ENCODE measurements at regions not wholly inside any gene's neighbourhood (a gene's known extent, or its start where the extent isn't known, plus 50 kb on each side); places are given as distances from the start of the nearest gene placed in this dataset.
"Not testable (repeated sequence)": the region's sequence is repeated elsewhere in the genome, so short reads cannot be mapped to it uniquely, and the experiment has no call there.

GRCh38 chr7:102721-103120 is 89.7 kb upstream of the FAM20C start:
- no peak for DNase-seq

DNA sequence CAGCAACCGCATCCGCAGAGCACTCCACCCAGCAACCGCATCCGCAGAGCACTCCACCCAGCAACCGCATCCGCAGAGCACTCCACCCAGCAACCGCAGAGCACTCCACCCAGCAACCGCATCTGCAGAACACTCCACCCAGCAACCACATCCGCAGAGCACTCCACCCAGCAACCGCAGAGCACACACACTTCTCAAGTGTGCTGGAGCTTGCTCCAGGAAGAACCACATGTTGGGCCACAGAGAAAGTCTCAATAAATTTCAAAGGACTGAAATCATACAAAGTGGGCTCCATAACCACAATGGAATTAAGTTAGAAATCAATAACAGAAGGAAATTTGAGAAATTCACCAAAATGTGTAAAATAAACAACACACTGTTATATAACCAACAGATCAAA is 88.4 kb upstream of the FAM20C start:
- not testable (repeated sequence) for DNase-seq

- no peak for DNase-seq
Observed at GRCh38 chr7:105002-105401, 87.4 kb upstream of the FAM20C start.

- no peak for DNase-seq
Observed at GRCh38 chr7:106356-106755, 86.0 kb upstream of the FAM20C start.

- DNase-seq, result no peak
Observed at GRCh38 chr7:107233-107632, 85.1 kb upstream of the FAM20C start.

DNA sequence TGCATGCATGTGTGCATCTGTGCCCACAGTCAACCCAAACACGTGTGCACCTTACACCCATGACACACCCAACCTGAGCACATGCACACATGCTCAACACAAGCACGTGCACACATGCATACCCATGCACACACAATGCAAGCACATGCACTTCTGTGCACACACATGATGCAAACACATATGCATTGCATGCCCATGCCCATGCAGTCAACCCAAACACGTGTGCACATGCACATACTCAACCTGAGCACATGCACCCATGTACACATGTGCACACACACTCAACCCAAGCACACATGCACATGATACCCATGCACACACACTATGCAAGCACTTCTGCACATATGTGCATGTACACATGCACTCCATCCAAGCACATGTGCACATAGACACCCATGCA is 84.5 kb upstream of the FAM20C start:
- no peak for DNase-seq

- no peak for DNase-seq
Observed at GRCh38 chr7:109094-109493, 83.3 kb upstream of the FAM20C start.

DNA sequence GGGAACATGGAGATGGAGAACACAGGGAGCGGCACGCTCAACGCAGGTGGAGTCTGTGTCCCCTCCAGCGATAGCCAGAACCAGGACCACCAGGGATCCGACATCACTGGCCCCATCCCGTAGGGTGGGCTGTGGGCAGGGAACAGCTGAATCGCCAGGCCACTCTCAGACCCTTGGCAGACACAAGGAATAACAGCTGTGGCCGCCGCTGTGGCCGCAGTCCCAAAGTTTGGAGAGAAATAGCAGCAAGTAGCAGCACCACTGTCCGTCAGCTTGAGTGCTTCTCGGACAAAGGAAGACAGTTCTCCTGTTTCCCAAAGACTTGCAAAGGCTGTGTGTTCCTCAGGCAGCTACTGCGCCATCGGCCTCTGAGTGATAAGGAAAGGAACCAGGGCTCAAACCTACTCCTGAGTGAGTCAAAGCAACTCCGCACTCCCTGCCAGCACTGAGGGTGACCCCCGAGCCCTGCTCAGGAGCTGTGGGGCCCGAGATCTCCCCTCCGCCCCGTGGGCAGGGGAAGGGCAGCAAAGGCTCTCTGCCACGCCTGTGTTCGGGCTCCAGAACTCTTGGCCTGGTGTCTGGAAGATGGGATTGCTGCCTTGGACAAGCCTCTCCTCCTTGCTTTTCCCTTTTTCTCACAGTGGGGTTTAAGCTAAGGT is 82.3 kb upstream of the FAM20C start:
- no peak for DNase-seq

DNA sequence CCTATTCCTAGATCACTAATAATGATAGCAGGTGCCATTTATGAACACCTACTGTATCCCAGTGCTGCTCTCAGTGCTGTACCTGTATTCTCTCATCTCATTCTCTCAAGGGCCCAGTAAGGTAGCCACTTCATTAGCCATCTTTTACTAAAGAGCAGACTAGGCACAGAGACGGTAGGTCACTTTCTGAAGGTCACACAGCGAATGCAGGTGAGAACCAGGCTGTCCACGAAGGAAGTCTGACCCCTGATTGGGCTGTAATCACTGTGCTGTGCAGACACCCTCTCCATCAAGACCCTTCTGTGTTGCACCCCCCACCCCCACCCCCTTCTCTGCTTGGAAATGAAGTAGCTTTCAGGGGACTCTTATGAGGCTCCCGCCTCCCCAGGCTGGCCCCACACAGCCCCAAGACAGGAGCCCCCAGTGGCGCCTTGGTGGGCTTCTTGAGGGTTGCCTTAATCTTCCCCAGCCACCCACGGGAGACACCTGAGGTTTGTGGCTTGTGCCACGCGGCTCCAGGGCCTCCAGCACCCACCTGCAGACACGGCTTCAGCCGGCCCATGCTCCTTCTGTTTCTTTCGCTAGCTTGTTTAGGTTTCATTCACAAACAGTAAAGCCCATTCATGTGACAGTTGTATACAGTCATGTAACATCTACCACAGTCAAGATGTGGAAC is 81.7 kb upstream of the FAM20C start:
- DNase-seq, result no peak

DNA sequence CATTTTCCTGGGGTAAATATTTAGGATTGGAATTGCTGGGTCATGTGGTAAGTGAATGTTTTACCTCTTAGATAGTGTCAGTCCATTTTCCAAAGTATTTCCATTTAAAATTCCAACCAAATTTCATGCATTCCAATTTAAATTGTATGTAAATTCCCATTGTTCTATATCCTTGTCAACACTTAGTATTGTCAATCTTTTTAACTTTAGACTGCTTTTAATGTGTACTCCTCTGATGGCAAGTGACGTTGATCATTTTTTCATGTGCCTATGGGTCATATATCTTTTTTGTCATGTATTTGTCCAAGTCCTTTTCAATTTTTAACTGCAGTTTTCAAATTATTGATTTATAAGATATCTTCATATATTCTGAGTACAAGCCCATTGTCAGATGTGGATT is 80.8 kb upstream of the FAM20C start:
- DNase-seq, result no peak

DNA sequence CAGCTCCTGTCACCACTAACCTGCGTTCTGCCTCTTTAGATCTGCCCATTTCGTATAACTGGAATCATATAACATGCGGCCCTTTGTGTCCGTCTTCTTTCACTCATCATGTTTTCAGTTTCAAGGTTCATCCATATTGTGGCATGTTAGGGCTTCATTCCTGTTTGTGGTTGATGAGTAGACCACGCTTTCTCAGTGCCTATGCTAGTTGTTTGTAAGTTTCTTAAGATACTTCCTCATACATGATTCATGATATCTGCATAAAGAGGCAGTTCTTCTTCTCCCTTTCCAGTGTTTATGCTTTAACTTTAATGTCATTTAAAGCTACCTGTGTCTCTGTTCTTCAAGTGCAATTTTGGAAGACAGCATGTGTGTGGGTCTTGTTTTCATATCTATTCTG is 79.5 kb upstream of the FAM20C start:
- no peak for DNase-seq

GRCh38 chr7:115274-115911 is 77.0 kb upstream of the FAM20C start:
- no peak for DNase-seq

- DNase-seq, result no peak
Observed at GRCh38 chr7:116188-116981, 76.0 kb upstream of the FAM20C start.

GRCh38 chr7:117836-118614 is 74.3 kb upstream of the FAM20C start:
- no peak for DNase-seq

- no peak for DNase-seq
Observed at GRCh38 chr7:118615-119391, 73.6 kb upstream of the FAM20C start.

DNA sequence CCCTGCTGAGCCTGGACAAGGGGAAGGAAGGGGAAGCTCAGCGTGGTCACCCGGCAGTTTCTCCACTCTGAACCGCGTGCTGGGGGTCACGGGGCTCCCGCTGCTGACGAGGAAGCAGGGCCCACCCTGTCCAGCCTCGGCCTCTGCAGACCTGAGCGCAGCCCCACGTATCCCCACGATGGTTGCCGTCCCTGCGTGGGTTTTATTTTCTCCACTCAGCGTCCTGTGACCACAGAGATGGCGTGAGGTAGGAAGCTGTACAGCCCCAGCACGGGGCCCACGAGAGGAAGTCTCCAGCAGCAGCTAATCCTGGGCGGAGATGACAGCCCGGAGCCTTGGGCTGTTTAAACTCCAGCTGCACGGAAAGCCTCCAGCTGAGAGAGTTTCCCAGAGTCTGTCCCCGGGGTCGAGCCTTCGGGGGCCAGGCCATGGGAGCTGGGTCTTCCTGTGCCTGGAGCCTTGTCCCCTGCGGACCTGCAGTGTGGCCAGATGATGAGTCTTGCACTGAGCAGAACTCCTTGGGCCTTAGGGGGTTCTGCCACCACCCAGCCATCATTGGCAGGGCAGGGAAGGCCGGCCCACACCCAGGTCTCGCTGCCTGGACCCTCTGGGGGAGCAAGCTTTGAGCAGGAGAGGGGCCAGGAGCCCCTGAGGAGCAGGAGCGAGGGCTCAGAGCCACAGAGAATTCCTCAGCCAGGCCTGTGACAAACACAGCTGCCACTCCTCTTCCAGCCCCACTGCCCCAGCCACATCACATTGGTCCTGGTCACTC is 72.8 kb upstream of the FAM20C start:
- DNase-seq, result no peak

GRCh38 chr7:120164-120991 is 72.0 kb upstream of the FAM20C start:
- no peak for DNase-seq

GRCh38 chr7:121002-121785 is 71.2 kb upstream of the FAM20C start:
- no peak for DNase-seq

GRCh38 chr7:123237-123636 is 69.1 kb upstream of the FAM20C start:
- DNase-seq, result no peak
